ENCODE measurements at regions not wholly inside any gene's neighbourhood (a gene's known extent, or its start where the extent isn't known, plus 50 kb on each side); places are given as distances from the start of the nearest gene placed in this dataset.
"Not testable (repeated sequence)": the region's sequence is repeated elsewhere in the genome, so short reads cannot be mapped to it uniquely, and the experiment has no call there.

- no peak overlapping the region for H3K4me3 Mint-ChIP-seq
- DNase-seq (ENCODE audit: low read depth, low spot score) = no peak
- no peaks in the 10 kb centered on the region for H3K4me1 Mint-ChIP-seq
- H3K9me3 Mint-ChIP-seq = peaks cover 6% of the 10 kb centered on the region
- no peaks in the 10 kb centered on the region for H3K36me3 Mint-ChIP-seq (ENCODE audit: low read depth)
- no peak for TF ChIP-seq CTCF (conservative IDR thresholded peaks at IDR 0.05)
- H3K27ac Mint-ChIP-seq (ENCODE audit: unreplicated experiment) = no peak overlapping the region
- H3K27me3 Mint-ChIP-seq (ENCODE audit: low read depth) = no peaks in the 10 kb centered on the region
Measured at GRCh38 chr4:69383281-69383680, 103.0 kb downstream of the UGT2B28 start.

- not testable (repeated sequence) for H3K27ac Mint-ChIP-seq (ENCODE audit: unreplicated experiment)
Measured at GRCh38 chr4:69389111-69389510, 106.6 kb downstream of the UGT2B4 start.

GRCh38 chr4:69408451-69408850 lies 87.3 kb downstream of the UGT2B4 start:
- no peaks in the 10 kb centered on the region for H3K36me3 Mint-ChIP-seq (ENCODE audit: low read depth)
- H3K4me3 Mint-ChIP-seq = no peak overlapping the region
- H3K4me1 Mint-ChIP-seq = no peaks in the 10 kb centered on the region
- H3K27ac Mint-ChIP-seq (ENCODE audit: unreplicated experiment) = no peak overlapping the region
- no peak for TF ChIP-seq CTCF (conservative IDR thresholded peaks at IDR 0.05)
- DNase-seq (ENCODE audit: low read depth, low spot score) = no peak
- no peaks in the 10 kb centered on the region for H3K27me3 Mint-ChIP-seq (ENCODE audit: low read depth)
- no peaks in the 10 kb centered on the region for H3K9me3 Mint-ChIP-seq

More at GRCh38 chr4:69389111-69389510, 106.6 kb downstream of the UGT2B4 start:
- DNase-seq (ENCODE audit: low read depth, low spot score); H3K27me3 Mint-ChIP-seq (ENCODE audit: low read depth); H3K36me3 Mint-ChIP-seq (ENCODE audit: low read depth); H3K4me3 Mint-ChIP-seq; H3K4me1 Mint-ChIP-seq; H3K9me3 Mint-ChIP-seq: not testable (repeated sequence)

- not testable (repeated sequence) for H3K27me3 Mint-ChIP-seq (ENCODE audit: low read depth); H3K36me3 Mint-ChIP-seq (ENCODE audit: low read depth); DNase-seq (ENCODE audit: low read depth, low spot score); H3K4me3 Mint-ChIP-seq; H3K9me3 Mint-ChIP-seq; H3K4me1 Mint-ChIP-seq; H3K27ac Mint-ChIP-seq (ENCODE audit: unreplicated experiment)
Measured at GRCh38 chr4:69411981-69412380, 83.7 kb downstream of the UGT2B4 start.

- not testable (repeated sequence) for DNase-seq (ENCODE audit: low read depth, low spot score); H3K27ac Mint-ChIP-seq (ENCODE audit: unreplicated experiment)
Measured at GRCh38 chr4:69424722-69425121, 71.0 kb downstream of the UGT2B4 start.

More at GRCh38 chr4:69424722-69425121, 71.0 kb downstream of the UGT2B4 start:
- not testable (repeated sequence) for H3K4me3 Mint-ChIP-seq; H3K27me3 Mint-ChIP-seq (ENCODE audit: low read depth); H3K36me3 Mint-ChIP-seq (ENCODE audit: low read depth); H3K4me1 Mint-ChIP-seq; H3K9me3 Mint-ChIP-seq
